ENCODE measurements at regions not wholly inside any gene's neighbourhood (a gene's known extent, or its start where the extent isn't known, plus 50 kb on each side); places are given as distances from the start of the nearest gene placed in this dataset.
"Not testable (repeated sequence)": the region's sequence is repeated elsewhere in the genome, so short reads cannot be mapped to it uniquely, and the experiment has no call there.

GRCh38 chr6:11424395-11425034, 113.0 kb upstream of the TMEM170B start:
- TF ChIP-seq POLR2AphosphoS5 (IDR thresholded peaks at IDR 0.05; ENCODE audit: low read depth, low read length) (no peak), POLR2A (IDR thresholded peaks at IDR 0.05; ENCODE audit: low read depth, low read length) (no peak), TAF1 (IDR thresholded peaks at IDR 0.05; ENCODE audit: borderline replicate concordance, low read depth, low read length) (no peak)

GRCh38 chr6:11423667-11424066, 113.9 kb upstream of the TMEM170B start:
- FAIRE-seq (no peak), DNase-seq (ENCODE audit: insufficient read length) (no peak)
- TF ChIP-seq TAF1 (IDR thresholded peaks at IDR 0.05; ENCODE audit: borderline replicate concordance, low read depth, low read length) (no peak), POLR2AphosphoS5 (IDR thresholded peaks at IDR 0.05; ENCODE audit: low read depth, low read length) (no peak), POLR2A (IDR thresholded peaks at IDR 0.05; ENCODE audit: low read depth, low read length) (no peak)

More at GRCh38 chr6:11424395-11425034, 113.0 kb upstream of the TMEM170B start:
- no peak for DNase-seq (ENCODE audit: insufficient read length)
- no peak for FAIRE-seq

- DNase-seq (ENCODE audit: insufficient read length) = no peak
- TF ChIP-seq POLR2A (IDR thresholded peaks at IDR 0.05; ENCODE audit: low read depth, low read length) = no peak
- FAIRE-seq = no peak
These were observed 114.5 kb upstream of the TMEM170B start for GRCh38 chr6:11423072-11423471.

GRCh38 chr6:11419763-11420453, 117.6 kb upstream of the TMEM170B start:
- DNase-seq (ENCODE audit: insufficient read length) (no peak), FAIRE-seq (peak; percentile 75)

GRCh38 chr6:11418290-11418905, 119.2 kb upstream of the TMEM170B start:
- DNase-seq (ENCODE audit: insufficient read length) (no peak), FAIRE-seq (no peak)
- TF ChIP-seq POLR2AphosphoS5 (IDR thresholded peaks at IDR 0.05; ENCODE audit: low read depth, low read length) (no peak), TAF1 (IDR thresholded peaks at IDR 0.05; ENCODE audit: borderline replicate concordance, low read depth, low read length) (no peak), POLR2A (IDR thresholded peaks at IDR 0.05; ENCODE audit: low read depth, low read length) (no peak)

More at GRCh38 chr6:11419763-11420453, 117.6 kb upstream of the TMEM170B start:
- TF ChIP-seq POLR2AphosphoS5 (IDR thresholded peaks at IDR 0.05; ENCODE audit: low read depth, low read length) = no peak
- TF ChIP-seq POLR2A (IDR thresholded peaks at IDR 0.05; ENCODE audit: low read depth, low read length) = no peak
- TF ChIP-seq TAF1 (IDR thresholded peaks at IDR 0.05; ENCODE audit: borderline replicate concordance, low read depth, low read length) = no peak

GRCh38 chr6:11416936-11417576, 120.5 kb upstream of the TMEM170B start:
- TF ChIP-seq TAF1 (IDR thresholded peaks at IDR 0.05; ENCODE audit: borderline replicate concordance, low read depth, low read length) (no peak), POLR2A (IDR thresholded peaks at IDR 0.05; ENCODE audit: low read depth, low read length) (no peak), POLR2AphosphoS5 (IDR thresholded peaks at IDR 0.05; ENCODE audit: low read depth, low read length) (no peak)
- no peak for DNase-seq (ENCODE audit: insufficient read length)
- FAIRE-seq = no peak

GRCh38 chr6:11416099-11416935, 121.2 kb upstream of the TMEM170B start:
- not testable (repeated sequence) for DNase-seq (ENCODE audit: insufficient read length); FAIRE-seq

- FAIRE-seq (no peak), DNase-seq (ENCODE audit: insufficient read length) (no peak)
These were observed 122.0 kb upstream of the TMEM170B start for GRCh38 chr6:11415557-11415956.

GRCh38 chr6:11414176-11414963, 123.2 kb upstream of the TMEM170B start:
- no peak for TF ChIP-seq POLR2A (IDR thresholded peaks at IDR 0.05; ENCODE audit: low read depth, low read length)
- no peak for TF ChIP-seq POLR2AphosphoS5 (IDR thresholded peaks at IDR 0.05; ENCODE audit: low read depth, low read length)
- TF ChIP-seq TAF1 (IDR thresholded peaks at IDR 0.05; ENCODE audit: borderline replicate concordance, low read depth, low read length) = no peak
- DNase-seq (ENCODE audit: insufficient read length) = no peak
- peak; percentile 90 for FAIRE-seq

More at GRCh38 chr6:11415557-11415956, 122.0 kb upstream of the TMEM170B start:
- TF ChIP-seq POLR2A (IDR thresholded peaks at IDR 0.05; ENCODE audit: low read depth, low read length) (no peak), POLR2AphosphoS5 (IDR thresholded peaks at IDR 0.05; ENCODE audit: low read depth, low read length) (no peak), TAF1 (IDR thresholded peaks at IDR 0.05; ENCODE audit: borderline replicate concordance, low read depth, low read length) (no peak)

GRCh38 chr6:11413728-11414127, 123.8 kb upstream of the TMEM170B start:
- no peak for TF ChIP-seq TAF1 (IDR thresholded peaks at IDR 0.05; ENCODE audit: borderline replicate concordance, low read depth, low read length)
- TF ChIP-seq POLR2A (IDR thresholded peaks at IDR 0.05; ENCODE audit: low read depth, low read length) = no peak
- no peak for TF ChIP-seq POLR2AphosphoS5 (IDR thresholded peaks at IDR 0.05; ENCODE audit: low read depth, low read length)
- DNase-seq (ENCODE audit: insufficient read length) (no peak), FAIRE-seq (no peak)
